Activated naive CD4-positive, alpha-beta T cell treated with anti-CD3 and anti-CD28 coated beads for 36 hours (primary cell): ENCODE measurements at regions not wholly inside any gene's neighbourhood (a gene's known extent, or its start where the extent isn't known, plus 50 kb on each side); places are given as distances from the start of the nearest gene placed in this dataset.
"Not testable (repeated sequence)": the region's sequence is repeated elsewhere in the genome, so short reads cannot be mapped to it uniquely, and the experiment has no call there.

ENCODE experiments used
- CTCF ChIA-PET: fragments of 350-600 bp; sonication (Branson Sonifier 250); formaldehyde crosslinking; loops from one replicate; lab custom pipeline; 2021; ENCODE audit warnings: antibody characterized with exemption; lab: Charles Lee
- DNase-seq: peaks from one replicate; pipeline ENCODE4 v3.0.0-alpha.2; 2020
- H3K27ac Mint-ChIP-seq: one replicate; pipeline ENCODE4 v1.8.0; 2021; ENCODE audit warnings: mild to moderate bottlenecking, mixed read lengths
- H3K27me3 Mint-ChIP-seq: one replicate; pipeline ENCODE4 v1.8.0; 2021; ENCODE audit warnings: low read depth, mixed read lengths
- H3K36me3 Mint-ChIP-seq: one replicate; pipeline ENCODE4 v1.8.0; 2021; ENCODE audit warnings: low read depth, mixed read lengths
- H3K4me1 Mint-ChIP-seq: one replicate; pipeline ENCODE4 v1.8.0; 2021; ENCODE audit warnings: low read depth, mixed read lengths
- H3K4me3 Mint-ChIP-seq: one replicate; pipeline ENCODE4 v1.8.0; 2021; ENCODE audit warnings: mild to moderate bottlenecking, moderate library complexity, mixed read lengths
- H3K9me3 Mint-ChIP-seq: one replicate; pipeline ENCODE4 v1.8.0; 2021; ENCODE audit warnings: mixed read lengths
- intact Hi-C: fragments of 100-400 bp; cut with micrococcal nuclease; formaldehyde crosslinking; loops from one replicate; pipeline ENCODE4 v1.15.1; 2023

DNA sequence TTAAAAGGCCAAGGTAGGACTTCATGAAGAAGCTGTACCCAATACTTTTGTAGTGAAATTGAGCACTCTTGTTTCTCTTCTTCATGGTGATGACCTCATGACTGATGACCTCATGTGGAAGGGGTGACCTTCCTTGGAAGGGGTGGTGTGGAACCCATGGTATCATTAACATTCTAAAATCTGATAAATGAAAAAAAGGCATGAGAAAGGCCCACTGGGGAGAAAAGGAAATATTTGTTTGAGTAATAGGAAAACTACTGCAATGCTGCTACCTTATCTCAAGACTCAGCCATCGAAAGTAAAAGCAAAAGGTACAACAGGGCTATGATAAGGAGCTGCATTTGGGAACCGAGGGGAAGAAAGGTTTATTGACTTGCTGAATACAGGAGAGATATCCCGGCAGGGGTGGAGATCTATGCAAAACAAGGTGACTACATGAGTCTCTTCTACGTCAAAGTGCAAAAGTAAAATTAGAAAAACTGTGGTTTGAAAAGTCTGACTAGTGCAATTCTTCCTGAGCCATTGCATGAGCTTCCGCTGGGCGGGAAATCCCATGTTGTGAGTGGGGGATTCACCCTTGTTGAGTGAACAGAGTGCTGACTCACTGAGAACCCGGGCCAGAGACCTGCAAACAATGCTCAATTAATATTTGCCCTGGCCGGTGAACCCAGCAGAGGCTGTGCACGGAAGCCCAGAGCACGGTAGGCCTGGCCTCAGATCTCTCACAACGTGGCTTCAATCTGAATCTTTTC, 138.9 kb upstream of the RFC3 start:
- peaks cover 3% of the 10 kb centered on the region for H3K27me3 Mint-ChIP-seq
- H3K9me3 Mint-ChIP-seq = no peaks in the 10 kb centered on the region
- no peaks in the 10 kb centered on the region for H3K36me3 Mint-ChIP-seq
- peak overlapping the region; percentile 49 for H3K4me3 Mint-ChIP-seq
- peaks cover 30% of the 10 kb centered on the region for H3K4me1 Mint-ChIP-seq
- intact Hi-C loops = loop anchor here (1.0 kb wide), 7 partner anchors 17 to 774 kb away; partner anchors contain the start of gene RFC3
- peak; percentile 90 for DNase-seq
- peak overlapping the region; percentile 93 for H3K27ac Mint-ChIP-seq
- CTCF ChIA-PET = interaction anchor here (0.9 to 1.7 kb wide), 3 partner anchors 12 to 67 kb away, joined by 3 to 4 read pairs (median 3); no protein-coding TSS in a partner anchor

DNA sequence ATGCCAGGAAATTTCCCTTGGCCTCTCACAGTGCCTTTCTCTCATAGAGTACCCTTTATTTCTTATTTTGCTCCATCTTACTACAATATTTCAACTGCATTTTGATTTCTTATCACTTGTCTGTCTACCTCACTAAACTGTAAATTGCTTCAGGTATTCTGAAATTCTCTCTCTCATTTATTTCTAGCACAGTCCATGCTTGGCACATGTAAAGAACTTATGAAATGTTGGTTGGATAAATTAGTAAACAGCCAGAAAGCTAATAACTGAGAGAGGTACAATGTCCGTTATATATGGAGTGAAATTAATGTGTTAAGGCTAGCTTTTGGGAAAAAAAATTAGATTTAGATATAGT, 138.3 kb upstream of the RFC3 start:
- Mint-ChIP-seq H3K9me3 (no peaks in the 10 kb centered on the region), H3K4me3 (peak overlapping the region; percentile 49), H3K4me1 (peaks cover 30% of the 10 kb centered on the region), H3K36me3 (no peaks in the 10 kb centered on the region), H3K27me3 (peaks cover 3% of the 10 kb centered on the region), H3K27ac (peak overlapping the region; percentile 93)
- CTCF ChIA-PET = interaction anchor here (0.9 to 1.7 kb wide), 3 partner anchors 11 to 67 kb away, joined by 3 to 4 read pairs (median 3); no protein-coding TSS in a partner anchor
- intact Hi-C loops = loop anchor here (1.0 kb wide), 7 partner anchors 17 to 774 kb away; partner anchors contain the start of gene RFC3
- DNase-seq = no peak

DNA sequence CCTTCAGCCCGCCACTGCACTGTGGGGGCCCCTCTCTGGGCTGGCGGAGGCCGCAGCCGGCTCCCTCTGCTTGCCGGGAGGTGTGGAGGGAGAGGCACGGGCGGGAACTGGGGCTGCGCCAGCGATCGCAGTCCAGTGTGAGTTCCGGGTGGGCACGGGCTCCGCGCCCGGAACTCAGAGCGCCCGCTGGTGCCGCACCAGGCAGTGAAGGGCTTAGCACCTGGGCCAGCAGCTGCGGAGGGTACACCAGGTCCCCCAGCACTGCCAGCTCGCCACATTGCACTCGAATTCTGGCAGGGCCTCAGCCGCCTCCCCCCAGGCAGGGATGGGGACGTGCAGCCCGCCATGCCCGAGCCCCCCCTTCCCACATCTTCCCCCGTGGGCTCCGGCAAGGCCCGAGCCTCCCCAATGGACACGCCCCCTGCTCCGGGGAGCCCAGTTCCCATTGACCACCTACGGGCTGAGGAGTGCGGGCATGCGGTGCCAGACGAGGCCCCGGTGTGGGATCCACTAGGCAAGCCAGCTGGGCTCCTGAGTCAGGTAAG, 135.9 kb upstream of the RFC3 start:
- no peak for DNase-seq
- Mint-ChIP-seq H3K4me3 (no peak overlapping the region), H3K27ac (no peak overlapping the region), H3K9me3 (no peaks in the 10 kb centered on the region), H3K36me3 (no peaks in the 10 kb centered on the region), H3K4me1 (peaks cover 20% of the 10 kb centered on the region), H3K27me3 (peaks cover 3% of the 10 kb centered on the region)
- CTCF ChIA-PET = no interaction called here
- intact Hi-C loops = no loop called here

DNA sequence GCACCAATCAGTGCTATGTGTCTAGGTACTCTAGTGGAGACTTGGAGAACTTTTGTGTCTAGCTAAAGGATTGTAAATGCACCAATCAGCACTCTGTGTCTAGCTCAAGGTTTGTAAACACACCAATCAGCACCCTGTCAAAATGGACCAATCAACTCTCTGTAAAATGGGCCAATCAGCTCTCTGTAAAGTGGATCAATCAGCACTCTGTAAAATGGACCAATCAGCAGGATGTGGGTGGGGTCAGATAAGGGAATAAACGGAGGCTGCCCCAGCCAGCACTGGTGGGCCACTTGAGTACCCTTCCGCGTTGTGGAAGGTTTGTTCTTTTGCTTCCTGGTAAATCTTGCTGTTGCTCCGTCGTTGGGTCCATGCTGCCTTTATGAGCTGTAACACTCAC, 135.3 kb upstream of the RFC3 start:
- H3K4me3 Mint-ChIP-seq, H3K36me3 Mint-ChIP-seq, intact Hi-C loops, DNase-seq, H3K27me3 Mint-ChIP-seq, H3K9me3 Mint-ChIP-seq, H3K27ac Mint-ChIP-seq, CTCF ChIA-PET: not testable (repeated sequence)
- peaks cover 15% of the 10 kb centered on the region for H3K4me1 Mint-ChIP-seq

DNA sequence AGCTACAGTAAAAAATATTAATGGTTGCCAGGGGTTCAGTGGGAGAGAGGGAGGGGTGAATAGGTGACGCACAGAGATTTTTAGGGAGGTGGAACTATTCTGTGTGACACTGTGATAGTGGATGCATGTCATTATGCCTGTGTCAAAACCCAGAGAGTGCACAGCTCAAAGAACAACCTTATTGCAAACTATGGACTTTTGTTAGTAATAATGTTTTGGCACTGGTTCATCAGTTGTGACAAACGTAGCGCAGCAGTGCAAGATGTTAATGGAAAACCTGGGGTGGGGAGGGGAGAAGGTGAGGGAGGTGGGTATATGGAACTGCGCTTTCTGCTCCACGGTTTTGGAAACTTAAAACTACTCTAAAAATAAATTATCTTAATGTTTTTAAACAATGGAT, 134.6 kb upstream of the RFC3 start:
- H3K9me3 Mint-ChIP-seq = no peaks in the 10 kb centered on the region
- no peak for DNase-seq
- H3K4me3 Mint-ChIP-seq = no peak overlapping the region
- no peak overlapping the region for H3K27ac Mint-ChIP-seq
- peaks cover 5% of the 10 kb centered on the region for H3K27me3 Mint-ChIP-seq
- peaks cover 14% of the 10 kb centered on the region for H3K4me1 Mint-ChIP-seq
- CTCF ChIA-PET = no interaction called here
- intact Hi-C loops = no loop called here
- H3K36me3 Mint-ChIP-seq = no peaks in the 10 kb centered on the region

DNA sequence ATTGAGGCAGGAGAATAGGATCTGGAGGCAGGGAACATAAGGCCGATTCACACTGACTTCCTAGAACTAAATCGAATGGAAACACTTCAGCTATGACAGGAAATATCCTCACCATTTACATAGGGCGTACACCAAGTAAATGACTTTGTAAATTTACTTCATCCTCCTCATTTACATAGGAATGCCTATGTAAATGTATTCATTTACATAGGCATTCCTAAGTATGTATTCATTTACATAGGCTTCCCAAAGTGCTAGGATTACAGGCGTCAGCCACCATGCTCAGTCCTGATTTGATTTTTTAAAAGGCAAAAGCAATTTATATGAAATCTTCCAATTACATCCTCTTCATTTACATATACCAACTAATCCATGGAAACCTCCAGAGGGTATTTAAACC, 133.1 kb upstream of the RFC3 start:
- no peak overlapping the region for H3K27ac Mint-ChIP-seq
- CTCF ChIA-PET = no interaction called here
- no peak overlapping the region for H3K4me3 Mint-ChIP-seq
- DNase-seq = no peak
- peaks cover 2% of the 10 kb centered on the region for H3K4me1 Mint-ChIP-seq
- peaks cover 5% of the 10 kb centered on the region for H3K27me3 Mint-ChIP-seq
- intact Hi-C loops = no loop called here
- H3K9me3 Mint-ChIP-seq = no peaks in the 10 kb centered on the region
- H3K36me3 Mint-ChIP-seq = no peaks in the 10 kb centered on the region

DNA sequence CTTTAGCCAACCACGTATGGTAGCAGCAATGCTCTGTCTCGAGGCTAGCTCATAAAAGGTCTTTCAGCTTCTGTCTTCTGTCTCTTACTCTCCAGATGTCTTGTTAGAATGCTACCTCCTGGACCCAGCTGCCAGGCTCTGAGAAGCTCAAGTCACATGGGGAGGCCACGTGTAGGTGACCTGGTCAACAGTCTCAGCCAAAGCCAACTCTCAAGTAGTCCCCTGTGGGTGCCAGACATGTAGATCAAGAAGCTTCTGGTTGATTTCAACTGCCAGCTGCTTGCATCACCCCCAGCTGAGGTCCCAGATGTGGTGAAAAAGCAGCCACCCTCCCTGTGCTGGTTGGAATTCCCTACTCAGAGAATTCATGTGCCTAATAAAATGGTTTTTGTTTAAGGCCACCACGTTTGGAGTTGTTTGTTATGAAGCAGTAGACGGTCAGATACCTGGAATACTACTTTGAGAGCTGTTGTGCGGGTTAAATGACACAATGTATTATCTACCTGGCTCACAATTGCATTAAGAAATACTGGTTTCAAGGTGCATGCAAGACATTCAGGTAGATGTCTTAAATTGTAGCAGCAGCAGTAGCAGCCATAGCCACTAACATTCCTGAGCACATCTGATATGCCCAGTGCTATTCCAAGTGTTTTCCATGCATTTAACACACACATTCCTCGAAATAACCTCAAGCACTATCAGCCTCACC, 131.0 kb upstream of the RFC3 start:
- Mint-ChIP-seq H3K4me1 (no peaks in the 10 kb centered on the region), H3K36me3 (no peaks in the 10 kb centered on the region), H3K27ac (no peak overlapping the region), H3K27me3 (peaks cover 5% of the 10 kb centered on the region), H3K4me3 (no peak overlapping the region), H3K9me3 (no peaks in the 10 kb centered on the region)
- DNase-seq = no peak
- CTCF ChIA-PET = interaction anchor here (1.2 kb wide), 1 partner anchor 13 kb away, joined by 3 read pairs; no protein-coding TSS in a partner anchor
- intact Hi-C loops = no loop called here

DNA sequence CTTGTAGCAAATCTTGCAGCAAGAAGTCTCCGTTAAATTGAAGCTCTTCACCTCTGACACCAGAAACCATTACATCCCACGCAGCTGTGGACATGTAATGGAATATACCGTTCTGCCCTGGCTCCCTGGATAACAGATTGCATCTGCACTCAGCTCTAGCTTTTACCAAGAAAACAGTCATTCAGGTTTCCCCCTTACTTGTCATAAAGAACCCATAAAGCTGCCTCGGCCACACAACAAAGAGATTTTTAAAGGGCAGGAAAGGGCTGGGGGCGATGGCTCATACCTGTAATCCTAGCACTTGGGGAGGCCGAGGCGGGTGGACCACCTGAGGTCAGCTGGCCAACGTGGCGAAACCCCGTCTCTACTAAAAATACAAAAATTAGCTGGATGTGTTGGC, 127.6 kb upstream of the RFC3 start:
- Mint-ChIP-seq H3K4me1 (no peaks in the 10 kb centered on the region), H3K27me3 (peaks cover 2% of the 10 kb centered on the region), H3K27ac (no peak overlapping the region), H3K36me3 (no peaks in the 10 kb centered on the region), H3K4me3 (no peak overlapping the region), H3K9me3 (no peaks in the 10 kb centered on the region)
- no peak for DNase-seq
- CTCF ChIA-PET = interaction anchor here (0.9 kb wide), 1 partner anchor 11 kb away, joined by 3 read pairs; no protein-coding TSS in a partner anchor
- intact Hi-C loops = no loop called here

DNA sequence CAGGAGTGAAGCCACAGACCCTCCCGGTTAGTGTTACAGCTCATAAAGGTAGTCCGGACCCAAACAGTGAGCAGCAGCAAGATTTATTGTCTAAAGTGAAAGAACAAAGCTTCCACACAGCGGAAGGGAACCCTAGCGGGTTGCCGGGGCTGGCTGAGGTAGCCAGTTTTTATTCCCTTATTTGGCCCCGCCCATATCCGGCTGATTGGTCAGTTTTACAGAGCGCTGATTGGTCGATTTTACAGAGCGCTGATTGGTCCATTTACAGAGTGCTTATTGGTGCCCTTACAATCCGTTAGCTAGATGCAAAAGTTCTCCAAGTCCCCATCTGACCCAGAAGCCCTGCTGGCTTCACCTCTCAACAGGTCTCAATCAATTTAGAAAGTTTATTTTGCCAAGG, 126.0 kb upstream of the RFC3 start:
- CTCF ChIA-PET = interaction anchor here (1.1 kb wide), 1 partner anchor 31 kb away, joined by 5 read pairs; no protein-coding TSS in a partner anchor
- DNase-seq = no peak
- peaks cover 2% of the 10 kb centered on the region for H3K27me3 Mint-ChIP-seq
- H3K27ac Mint-ChIP-seq = no peak overlapping the region
- no peaks in the 10 kb centered on the region for H3K36me3 Mint-ChIP-seq
- no peaks in the 10 kb centered on the region for H3K9me3 Mint-ChIP-seq
- no peak overlapping the region for H3K4me3 Mint-ChIP-seq
- H3K4me1 Mint-ChIP-seq = peaks cover 2% of the 10 kb centered on the region
- intact Hi-C loops = no loop called here

DNA sequence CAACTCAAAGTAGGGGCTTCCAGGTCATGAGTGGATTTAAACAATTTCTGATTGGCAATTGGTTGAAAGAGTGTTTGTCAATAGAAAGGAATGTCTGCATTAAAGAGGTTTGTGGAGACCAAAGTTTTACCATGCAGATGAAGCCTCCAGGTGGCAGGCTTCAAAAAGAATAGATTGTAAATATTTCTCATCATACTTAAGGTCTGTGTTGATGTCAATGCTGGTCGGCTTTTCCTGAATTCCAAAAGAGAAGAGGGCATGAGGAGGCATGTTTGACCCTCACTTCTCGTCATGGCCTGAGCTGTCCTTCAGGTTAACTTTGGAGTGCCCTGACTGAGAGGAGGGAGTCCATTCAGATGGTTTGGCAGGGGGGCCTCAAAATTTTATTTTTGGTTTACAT, 125.4 kb upstream of the RFC3 start:
- CTCF ChIA-PET = interaction anchor here (1.1 kb wide), 1 partner anchor 30 kb away, joined by 5 read pairs; no protein-coding TSS in a partner anchor
- Mint-ChIP-seq H3K4me3 (no peak overlapping the region), H3K27me3 (peaks cover under 1% of the 10 kb centered on the region), H3K4me1 (peaks cover 2% of the 10 kb centered on the region), H3K27ac (no peak overlapping the region), H3K9me3 (no peaks in the 10 kb centered on the region), H3K36me3 (no peaks in the 10 kb centered on the region)
- DNase-seq = no peak
- intact Hi-C loops = no loop called here

DNA sequence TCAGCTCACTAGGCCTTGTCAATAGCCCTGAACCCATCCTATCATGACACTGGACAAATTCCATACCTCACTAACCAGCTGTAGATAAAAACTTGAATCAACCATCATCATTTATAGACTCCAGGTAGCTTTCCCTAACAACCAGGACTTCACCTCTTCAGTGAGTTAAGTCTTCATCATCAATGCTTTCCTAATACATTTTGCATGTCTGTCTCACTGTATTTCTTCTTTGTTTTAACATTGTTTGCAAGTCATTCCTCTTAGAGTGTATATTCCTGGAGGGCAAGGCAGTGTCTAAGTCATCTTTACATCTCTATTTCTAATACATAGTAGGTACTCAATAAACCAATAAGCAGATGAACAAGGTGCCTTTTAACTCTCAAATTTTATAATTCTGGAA, 123.4 kb upstream of the RFC3 start:
- DNase-seq = no peak
- intact Hi-C loops = no loop called here
- no peaks in the 10 kb centered on the region for H3K36me3 Mint-ChIP-seq
- no peak overlapping the region for H3K4me3 Mint-ChIP-seq
- peaks cover 3% of the 10 kb centered on the region for H3K27me3 Mint-ChIP-seq
- H3K4me1 Mint-ChIP-seq = peaks cover 2% of the 10 kb centered on the region
- CTCF ChIA-PET = no interaction called here
- no peak overlapping the region for H3K27ac Mint-ChIP-seq
- H3K9me3 Mint-ChIP-seq = no peaks in the 10 kb centered on the region

DNA sequence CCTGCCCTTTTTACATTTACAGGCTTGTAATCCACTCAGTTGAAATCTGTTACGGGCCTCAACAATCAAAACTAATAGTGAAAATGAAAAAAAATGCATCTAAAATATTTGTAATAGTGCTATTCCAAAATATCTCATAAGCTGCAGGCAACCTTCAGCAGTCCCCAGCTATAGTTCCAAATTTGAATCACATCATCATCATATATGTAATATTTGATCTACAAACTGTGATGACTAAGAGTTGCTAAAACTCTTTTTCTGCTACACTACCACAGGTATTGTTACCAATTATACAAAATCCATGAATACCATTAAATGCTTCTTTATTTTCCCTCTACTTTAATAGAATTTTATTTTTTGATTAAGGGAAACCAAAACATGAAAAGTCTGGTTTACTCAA, 121.4 kb upstream of the RFC3 start:
- intact Hi-C loops = loop anchor here (1.0 kb wide), 1 partner anchor 17 kb away; no protein-coding TSS in a partner anchor
- Mint-ChIP-seq H3K4me3 (no peak overlapping the region), H3K9me3 (no peaks in the 10 kb centered on the region), H3K27ac (no peak overlapping the region), H3K36me3 (no peaks in the 10 kb centered on the region), H3K4me1 (peaks cover 2% of the 10 kb centered on the region), H3K27me3 (peaks cover 3% of the 10 kb centered on the region)
- CTCF ChIA-PET = interaction anchor here (1.0 kb wide), 1 partner anchor 9 kb away, joined by 3 read pairs; no protein-coding TSS in a partner anchor
- no peak for DNase-seq
